HG03175 (cell line): ENCODE measurements at regions not wholly inside any gene's neighbourhood (a gene's known extent, or its start where the extent isn't known, plus 50 kb on each side); places are given as distances from the start of the nearest gene placed in this dataset.

Experiments used
- ATAC-seq: cut with Tn5 transposase; IDR thresholded peaks from one replicate; pipeline ENCODE4 v1.9.1; 2021; ENCODE audit warnings: mild to moderate bottlenecking, moderate library complexity; ENCODE audit not compliant: unreplicated experiment

- ATAC-seq: no peak
These were observed 329.2 kb upstream of the ZMIZ1 start for GRCh38 chr10:78739444-78740053.

GRCh38 chr10:78740976-78741915 lies 327.5 kb upstream of the ZMIZ1 start:
- no peak for ATAC-seq

- no peak for ATAC-seq
These were observed 326.4 kb upstream of the ZMIZ1 start for GRCh38 chr10:78742406-78742729.

GRCh38 chr10:78742730-78743615 lies 325.8 kb upstream of the ZMIZ1 start:
- no peak for ATAC-seq

- ATAC-seq: no peak
These were observed 324.7 kb upstream of the ZMIZ1 start for GRCh38 chr10:78744056-78744455.

DNA sequence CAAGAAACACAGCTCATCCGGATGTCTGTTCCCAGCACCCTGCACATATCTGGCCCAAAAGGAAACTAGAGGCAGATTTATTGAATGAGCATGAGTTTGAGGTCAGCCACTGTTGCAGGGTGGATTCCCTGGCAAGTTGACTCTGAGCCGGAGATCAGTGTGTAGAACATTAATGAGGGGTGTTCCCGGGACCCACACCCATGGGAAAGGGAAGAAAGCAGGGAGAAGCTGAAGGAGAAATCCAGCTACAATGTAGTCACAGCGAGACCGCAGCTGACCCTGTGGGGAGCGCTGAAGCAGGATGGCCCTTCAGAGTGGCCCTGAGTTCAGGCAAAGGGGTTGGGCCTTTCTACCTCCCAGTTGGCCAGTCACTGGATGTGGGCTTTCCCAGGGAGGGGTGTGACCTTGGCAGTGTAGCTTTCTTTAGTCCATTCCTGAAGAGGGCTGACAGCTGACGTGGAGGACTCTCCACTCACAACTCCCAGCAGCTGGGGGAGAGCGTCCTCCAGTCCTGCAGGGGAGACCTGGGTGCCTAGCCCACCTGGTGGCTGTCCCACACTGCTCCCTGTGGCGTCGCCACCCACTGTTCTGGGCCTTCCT lies 324.2 kb upstream of the ZMIZ1 start:
- no peak for ATAC-seq

- ATAC-seq: no peak
These were observed 323.3 kb upstream of the ZMIZ1 start for GRCh38 chr10:78745441-78745840.

DNA sequence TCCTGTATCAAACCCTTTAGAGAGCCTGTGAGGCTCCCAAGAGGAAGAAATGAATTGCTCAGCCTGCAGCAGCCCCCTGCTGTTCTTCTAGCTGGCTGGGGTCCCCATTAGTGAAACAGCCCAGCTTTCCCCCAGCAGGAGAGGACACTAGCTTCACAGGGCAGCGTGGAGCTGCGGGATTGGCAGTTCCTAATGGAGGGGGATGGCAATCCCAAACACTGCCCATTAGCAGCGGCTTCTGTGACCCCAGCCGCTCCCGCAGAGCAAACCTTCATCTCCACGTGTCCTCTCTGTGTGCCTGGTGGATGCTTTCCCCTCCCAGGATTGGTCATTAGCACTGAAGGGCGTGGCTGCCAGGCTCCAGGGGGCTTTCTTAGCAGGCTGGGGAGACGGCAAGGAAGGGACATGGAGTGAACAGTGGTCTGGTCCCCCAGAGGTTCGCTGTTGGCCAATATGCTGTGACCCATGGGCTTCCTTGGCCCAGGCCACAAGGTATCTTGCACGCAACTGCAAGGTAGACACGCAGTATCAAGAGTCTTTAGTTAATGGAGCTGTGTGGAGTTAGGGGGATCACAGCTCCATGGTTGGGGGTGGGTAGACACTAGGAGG lies 322.5 kb upstream of the ZMIZ1 start:
- no peak for ATAC-seq

DNA sequence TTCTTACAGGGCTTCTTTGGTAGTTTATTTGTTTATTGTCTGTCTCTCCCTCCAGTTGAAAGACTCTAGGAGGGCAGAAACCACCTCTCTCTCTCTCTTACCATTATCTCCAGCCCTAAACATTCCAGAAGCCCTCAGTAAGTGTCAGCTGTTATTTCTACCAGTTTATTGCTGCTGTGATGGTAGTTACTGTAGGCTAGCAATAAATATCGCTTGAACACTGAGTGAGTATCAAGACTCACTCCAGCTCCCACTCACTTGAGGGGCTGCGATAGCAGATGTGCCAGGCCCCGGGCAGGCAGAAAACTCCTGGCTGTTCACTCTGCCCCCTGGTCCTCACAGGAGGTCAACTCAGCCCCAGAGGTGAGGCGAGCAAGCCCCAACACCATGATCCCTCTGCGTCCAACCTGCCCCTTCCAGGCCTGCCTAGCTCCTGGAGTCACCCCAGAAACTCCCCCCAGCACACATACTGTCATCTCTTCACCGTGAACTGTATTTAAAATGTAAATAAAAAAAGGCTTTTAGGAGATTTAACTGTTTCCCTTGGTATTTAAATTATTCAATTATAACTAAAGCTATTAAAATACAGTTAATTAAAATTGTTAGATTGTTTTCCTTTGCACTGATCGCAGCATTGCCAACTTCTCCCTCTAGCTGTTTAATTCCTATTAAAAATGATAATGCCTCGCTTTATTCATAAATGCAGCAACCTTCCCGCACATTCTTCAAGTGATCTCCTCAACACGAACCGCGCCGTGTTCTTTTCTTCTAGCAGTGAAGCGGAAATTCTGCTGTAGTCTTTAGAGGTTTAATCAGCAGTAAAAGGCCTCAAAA lies 321.1 kb upstream of the ZMIZ1 start:
- no peak for ATAC-seq

DNA sequence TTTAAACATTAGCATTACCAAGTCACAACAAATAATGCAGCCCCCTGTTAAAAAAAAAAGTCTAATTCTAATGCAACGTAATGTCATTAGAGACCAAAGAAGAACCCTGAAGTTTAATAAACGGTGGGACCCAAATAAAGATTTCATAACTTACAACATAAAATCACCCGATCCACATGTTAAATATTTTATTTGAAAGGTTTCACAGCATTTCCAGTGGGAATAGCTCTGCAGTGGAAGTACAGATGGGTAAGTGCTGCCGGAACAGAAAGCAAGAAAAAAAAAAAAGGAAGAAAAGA lies 320.6 kb upstream of the ZMIZ1 start:
- ATAC-seq: no peak

DNA sequence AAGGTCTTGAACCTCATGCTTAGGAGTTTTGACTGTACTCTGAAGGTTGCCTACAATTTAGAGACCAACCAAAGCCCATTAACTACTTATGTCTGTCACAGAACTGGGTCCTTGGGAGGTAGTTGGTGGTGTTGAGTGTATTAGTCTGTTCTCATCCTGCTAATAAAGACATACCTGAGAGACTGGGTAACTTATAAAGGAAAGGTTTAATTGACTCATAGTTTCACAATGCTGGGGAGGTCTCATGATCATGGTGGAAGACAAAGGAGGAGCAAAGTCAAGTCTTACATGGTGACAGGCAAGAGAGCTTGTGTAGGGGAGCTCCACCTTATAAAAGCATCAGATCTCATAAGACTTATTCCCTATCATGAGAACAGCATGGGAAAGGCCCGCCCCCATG lies 319.6 kb upstream of the ZMIZ1 start:
- no peak for ATAC-seq

DNA sequence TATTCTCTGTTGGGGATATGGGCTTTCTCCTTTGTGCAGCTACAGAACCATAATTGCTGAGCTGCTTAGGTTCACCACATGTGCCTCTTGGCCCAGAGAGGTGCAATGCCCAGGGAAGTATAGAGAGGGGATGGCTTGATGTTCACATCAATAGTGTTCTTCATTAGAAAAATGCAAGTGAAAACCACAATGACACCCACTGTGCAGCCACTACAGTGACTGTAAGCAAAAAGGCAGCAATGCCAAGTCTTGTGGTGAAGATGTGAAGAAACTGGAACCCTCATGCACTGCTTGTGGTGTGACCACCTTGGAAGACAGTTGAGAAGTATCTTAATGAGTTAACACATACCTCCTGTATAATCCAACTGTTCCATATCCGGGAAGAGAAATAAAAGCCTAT lies 318.9 kb upstream of the ZMIZ1 start:
- no peak for ATAC-seq

DNA sequence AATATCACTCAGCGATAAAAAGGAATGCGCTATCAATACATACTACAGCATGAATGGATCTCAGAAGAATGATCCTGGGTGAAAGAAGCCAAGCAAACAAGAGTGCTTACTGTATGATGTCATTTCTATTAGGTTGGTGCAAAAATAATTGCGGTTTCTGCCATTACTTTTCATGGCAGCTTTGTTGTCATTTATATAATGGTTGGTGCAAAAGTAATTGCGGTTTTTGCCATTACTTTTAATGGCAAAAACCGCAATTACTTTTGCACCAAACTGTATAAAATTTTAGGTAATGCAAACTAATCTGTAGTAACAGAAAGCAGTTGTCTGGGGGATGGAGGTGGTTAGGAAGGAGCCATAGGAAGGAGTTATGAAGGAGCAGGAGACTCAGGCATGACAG lies 318.3 kb upstream of the ZMIZ1 start:
- no peak for ATAC-seq

GRCh38 chr10:78751716-78752115 lies 317.1 kb upstream of the ZMIZ1 start:
- ATAC-seq: no peak

DNA sequence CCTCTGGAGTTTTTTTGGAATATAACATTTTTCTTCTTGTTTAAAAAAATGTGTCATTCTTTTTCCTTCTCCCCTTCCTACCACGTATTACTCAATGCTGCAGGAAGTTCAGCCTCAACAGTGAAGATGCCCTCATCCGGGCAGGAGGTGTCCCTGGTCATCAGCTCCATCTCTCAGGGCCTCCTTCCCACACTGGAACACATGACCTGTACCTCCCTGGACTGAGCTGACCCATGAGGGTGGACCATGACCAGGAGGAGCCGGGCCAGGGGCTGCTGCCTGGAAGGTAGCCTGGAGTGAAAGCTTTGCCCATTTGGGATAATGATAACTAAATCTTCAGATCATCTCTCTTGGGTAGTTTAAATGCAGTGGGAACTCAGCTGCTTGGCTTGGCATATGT lies 316.5 kb upstream of the ZMIZ1 start:
- no peak for ATAC-seq

DNA sequence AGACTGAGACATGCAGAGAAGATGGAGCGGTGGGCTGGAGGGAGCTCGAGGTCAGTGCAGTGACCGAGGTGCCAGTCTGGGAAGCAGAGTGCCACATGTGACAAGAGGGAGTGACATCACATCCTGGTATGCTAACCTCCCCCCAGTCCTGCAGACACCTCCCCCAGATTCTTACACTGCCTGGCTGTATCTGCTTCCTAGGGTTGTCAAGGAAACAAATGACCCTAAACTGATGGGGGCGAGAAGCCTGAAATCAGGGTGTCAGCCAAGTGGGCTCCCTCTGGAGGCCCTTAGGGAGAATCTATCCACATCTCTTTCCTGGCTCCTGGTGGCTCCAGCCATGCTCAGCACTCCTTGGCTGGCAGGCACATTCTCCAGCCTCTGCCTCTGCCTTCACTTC lies 316.1 kb upstream of the ZMIZ1 start:
- ATAC-seq: no peak

DNA sequence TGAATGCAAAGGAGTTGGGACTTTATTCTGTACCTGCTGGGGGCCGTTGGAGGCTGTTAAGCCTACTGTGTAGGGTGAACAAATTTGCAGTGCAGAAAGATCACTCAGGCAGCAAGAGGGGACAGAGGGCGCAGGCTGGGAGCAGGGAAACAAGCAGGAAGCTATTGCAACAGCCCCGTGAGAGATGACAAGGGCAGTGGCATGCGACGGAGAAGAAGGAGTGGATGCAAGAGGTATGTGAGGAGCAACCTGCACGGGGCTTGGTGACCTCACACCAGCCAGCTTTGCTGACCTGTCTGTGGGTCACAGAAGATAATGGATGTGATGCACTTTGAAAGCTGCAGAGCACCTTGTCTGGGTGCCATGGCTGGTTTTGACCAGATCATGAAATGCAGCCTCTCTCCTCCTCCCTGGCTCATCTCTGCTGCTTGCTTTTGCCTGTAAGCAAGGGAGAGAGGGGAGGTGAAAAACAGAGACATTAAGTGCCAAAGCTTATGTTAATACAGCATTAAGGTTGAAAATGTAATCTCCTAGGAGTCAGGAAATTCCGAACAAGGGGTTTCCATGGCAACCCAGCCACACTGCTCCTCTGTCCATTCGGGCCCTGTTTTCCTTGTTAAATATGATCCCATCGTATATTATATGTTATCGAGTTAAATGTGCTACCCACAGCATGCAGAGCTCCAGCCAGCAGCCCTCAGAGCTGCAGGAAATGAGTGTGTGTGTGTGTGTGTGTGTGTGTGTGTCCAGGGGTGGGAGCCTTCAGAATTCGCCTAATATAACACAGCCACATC lies 314.3 kb upstream of the ZMIZ1 start:
- no peak for ATAC-seq

- no peak for ATAC-seq
These were observed 313.6 kb upstream of the ZMIZ1 start for GRCh38 chr10:78755063-78755701.
